DND-41 (cell line): ENCODE measurements at regions not wholly inside any gene's neighbourhood (a gene's known extent, or its start where the extent isn't known, plus 50 kb on each side); places are given as distances from the start of the nearest gene placed in this dataset.

Source experiments
- CTCF ChIP-seq: IDR thresholded peaks from 2 replicates; pipeline ENCODE4 v1.5.1; 2012; ENCODE audit warnings: borderline replicate concordance, low read length, moderate library complexity, mild to moderate bottlenecking; ENCODE audit not compliant: poor library complexity, severe bottlenecking; ENCODE audit errors: extremely low read depth
- EZH2 ChIP-seq: IDR thresholded peaks from 3 replicates; pipeline ENCODE4 v1.6.1; 2012; ENCODE audit warnings: borderline replicate concordance, low read depth, mild to moderate bottlenecking, moderate library complexity, low read length, inconsistent platforms; ENCODE audit not compliant: severe bottlenecking

DNA sequence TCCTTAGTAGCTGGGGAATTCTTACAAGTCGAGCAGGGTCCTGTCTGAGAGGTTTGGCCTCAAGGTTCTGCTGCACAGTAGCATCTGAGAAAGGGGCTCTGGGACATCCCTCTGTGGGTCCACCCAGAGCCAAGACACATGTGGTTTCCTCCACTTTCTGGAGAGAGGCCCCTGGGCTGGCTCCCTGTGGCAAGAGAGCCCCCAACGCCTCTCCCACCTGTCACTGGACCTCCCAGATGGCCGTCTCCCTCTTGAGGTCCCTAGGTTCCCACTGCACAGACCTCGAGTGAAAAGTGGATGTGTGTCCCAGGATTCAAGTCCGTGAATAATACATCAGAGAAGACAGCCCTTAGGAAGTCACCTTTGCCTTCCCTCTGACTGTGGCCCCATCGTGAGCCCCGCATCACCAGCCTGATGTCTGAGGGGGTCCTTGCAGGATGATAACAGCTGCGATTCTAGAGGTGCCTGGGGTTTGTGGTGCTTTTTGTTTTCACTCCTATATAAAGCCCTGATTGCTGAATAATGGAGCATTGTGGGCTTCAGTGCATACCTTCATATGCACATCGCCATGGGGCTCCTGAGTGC, 319.0 kb downstream of the GLRX3 start:
- TF ChIP-seq CTCF (no peak), EZH2 (no peak)
